ENCODE measurements at regions not wholly inside any gene's neighbourhood (a gene's known extent, or its start where the extent isn't known, plus 50 kb on each side); places are given as distances from the start of the nearest gene placed in this dataset.
"Not testable (repeated sequence)": the region's sequence is repeated elsewhere in the genome, so short reads cannot be mapped to it uniquely, and the experiment has no call there.

DNA sequence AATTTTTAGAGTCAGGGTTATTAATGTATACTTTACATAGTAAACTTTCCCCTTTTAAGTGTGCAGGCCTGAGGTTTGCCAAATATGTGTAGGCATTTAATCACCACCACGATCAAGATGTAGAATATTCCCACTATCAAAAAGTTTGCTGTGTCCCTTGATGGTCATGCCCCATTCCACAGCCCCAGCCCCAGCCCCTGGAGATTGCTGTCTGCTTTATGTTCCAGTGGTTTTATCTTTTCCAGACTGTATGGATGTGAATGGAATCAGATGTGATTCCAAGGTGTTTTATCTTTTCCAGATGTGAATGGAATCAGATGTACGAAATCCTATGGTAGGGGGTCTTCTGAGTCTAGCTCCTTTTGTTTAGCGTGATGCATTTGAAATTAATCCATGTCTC, 93.1 kb upstream of the B3GAT1 start:
- no peak for DNase-seq

DNA sequence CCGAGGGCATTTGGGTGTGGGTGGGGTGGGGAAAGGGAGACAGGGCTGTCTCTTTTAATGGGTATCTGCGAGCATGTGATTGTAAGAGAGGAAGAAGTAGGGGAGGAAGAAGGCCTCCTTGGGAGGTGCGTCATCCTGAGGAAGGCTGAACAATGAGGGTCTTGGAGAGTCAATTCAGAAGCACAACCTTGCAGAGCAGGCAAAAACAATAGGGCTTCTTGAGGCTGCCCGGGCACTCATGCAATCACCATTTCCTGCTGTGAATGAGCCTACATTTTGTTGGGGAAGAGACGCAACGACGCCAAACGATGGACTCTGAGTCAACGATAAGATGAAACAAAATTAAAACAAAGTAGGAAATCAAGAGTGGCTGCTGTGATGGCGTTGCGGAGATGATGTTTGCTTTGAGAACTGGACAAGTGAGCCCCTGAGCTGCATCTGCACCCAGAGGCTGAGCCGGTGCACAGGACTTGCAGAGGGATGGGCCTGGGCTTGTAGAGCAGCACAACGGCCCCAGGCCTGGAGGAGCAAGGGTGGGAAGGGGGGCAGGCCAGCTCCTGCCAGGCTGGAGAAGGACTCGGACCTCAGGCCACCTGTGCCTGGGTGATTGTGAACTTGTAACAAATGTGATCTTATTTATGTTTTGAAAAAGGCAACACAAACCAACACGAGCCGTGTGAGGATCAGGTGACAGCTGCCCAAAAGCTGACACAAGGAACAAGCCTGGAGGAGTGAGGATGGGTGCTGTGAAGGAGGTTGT, 92.3 kb upstream of the B3GAT1 start:
- DNase-seq: no peak

GRCh38 chr11:134503596-134503995, 91.6 kb upstream of the B3GAT1 start:
- DNase-seq: no peak

DNA sequence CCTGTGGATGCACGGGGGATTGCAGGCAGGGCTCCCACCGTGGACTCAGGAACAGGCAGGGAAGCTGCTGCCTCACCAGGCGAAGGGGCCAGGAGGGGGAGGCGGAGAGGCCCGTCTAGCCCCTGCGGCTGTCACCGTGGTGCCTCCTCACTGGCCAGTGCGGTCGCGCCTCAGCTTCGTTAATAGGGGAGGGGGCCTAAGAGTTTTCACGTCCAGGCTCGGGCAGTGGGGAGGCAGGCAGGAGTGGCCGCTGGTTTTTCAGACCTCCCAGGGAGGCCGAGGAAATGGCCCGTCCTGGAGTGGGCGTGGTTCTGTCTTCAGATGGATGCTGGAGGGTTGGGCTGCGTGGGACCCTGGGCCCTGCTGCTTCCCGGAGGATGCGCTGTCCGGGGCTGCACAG, 91.1 kb upstream of the B3GAT1 start:
- no peak for DNase-seq

- DNase-seq: no peak
Observed at GRCh38 chr11:134502153-134502550, 90.1 kb upstream of the B3GAT1 start.

DNA sequence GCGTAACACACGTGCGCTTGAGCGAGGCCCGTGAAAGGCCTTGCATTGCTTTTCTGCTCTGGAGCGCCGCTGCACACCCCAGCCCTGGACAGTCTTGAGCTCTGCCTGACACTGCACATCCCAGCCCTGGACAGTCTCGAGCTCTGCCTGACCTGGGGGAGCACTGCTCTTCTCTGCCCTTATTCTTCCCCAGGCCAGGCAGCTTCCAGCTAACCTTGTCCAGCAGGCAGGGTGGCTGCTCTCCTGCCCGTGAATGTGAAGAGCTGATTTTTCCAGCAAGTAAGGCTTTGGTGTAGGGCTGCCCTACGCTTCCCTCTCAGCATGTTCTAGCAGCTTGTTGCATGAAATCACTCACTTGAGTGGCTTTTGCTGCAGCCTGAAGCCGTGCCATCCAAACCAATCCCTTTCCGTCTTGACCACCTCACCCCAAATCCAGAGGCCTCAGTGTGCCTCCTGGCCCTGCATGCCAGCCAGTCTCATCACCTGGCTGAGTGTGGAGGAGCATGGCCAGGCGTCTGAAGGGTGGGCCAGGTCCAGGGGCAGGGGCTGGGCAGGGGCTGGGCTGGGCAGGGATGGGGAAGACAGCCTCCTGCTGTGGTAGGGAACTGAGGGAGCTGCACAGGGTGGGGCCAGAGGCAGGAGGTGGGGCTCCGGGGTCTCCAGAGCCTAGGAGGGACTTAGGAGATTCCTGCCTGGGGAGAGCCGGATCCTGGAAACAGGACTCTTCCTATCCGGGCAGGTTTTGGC, 89.5 kb upstream of the B3GAT1 start:
- no peak for DNase-seq

- no peak for DNase-seq
Observed at GRCh38 chr11:134500621-134501020, 88.6 kb upstream of the B3GAT1 start.

DNA sequence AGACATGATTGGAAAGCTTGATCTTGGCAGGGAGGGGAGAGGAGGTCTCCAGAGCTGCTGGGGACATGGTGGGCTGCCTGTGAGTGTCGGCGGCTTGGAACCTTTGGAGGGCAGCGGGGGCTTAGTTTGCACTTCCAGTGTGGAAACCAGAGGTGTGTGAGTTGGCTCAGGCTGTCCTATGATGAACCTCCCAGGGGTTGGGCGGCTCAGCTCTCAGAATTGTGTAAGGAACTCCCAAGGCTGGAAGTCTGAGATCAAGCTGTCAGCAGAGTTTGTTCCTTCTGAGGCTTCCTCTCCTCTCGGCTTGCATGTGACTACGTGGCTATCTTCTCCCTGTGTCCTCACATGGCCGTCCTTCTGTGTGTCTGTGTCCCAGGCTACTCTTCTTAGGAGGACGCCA, 87.9 kb upstream of the B3GAT1 start:
- no peak for DNase-seq

DNA sequence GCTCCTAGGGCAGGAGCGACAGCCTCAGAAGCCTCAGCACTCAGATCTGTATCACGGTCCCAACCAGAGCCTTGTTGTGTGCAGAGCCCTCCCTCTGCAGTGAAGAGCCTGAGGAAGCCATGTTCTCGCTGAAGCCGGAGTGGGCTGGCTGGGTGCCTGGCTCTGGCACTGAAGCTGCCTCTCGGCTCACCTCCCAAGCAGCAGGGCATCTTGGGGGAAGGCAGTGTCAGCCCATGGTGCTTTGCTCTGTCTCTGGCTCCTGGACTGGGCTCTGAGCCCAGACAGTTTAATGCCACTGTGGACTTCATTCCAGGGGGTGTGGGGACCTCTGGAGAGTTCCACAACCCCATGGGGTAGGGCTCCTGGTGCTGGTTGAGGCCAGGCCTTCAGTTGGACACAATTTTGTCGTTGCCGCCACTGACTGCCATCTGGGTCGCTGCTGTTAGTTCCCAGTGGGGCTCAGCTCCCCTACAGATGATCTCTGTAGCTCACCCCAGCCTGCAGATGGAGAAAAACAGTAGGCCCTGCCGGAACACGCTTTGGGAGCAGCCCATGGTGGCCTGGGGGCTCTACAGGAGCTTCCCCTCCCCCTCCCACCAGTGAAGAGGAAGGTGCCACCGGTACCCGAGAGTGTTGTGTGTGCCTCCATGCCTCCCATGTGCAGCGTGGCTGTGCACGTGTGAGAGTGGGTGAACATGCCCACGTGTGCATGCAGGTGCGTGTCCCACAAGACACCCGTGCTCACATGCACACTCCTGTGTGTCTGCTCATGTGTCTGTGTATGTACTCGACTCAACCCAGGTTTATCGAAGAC, 86.5 kb upstream of the B3GAT1 start:
- no peak for DNase-seq

DNA sequence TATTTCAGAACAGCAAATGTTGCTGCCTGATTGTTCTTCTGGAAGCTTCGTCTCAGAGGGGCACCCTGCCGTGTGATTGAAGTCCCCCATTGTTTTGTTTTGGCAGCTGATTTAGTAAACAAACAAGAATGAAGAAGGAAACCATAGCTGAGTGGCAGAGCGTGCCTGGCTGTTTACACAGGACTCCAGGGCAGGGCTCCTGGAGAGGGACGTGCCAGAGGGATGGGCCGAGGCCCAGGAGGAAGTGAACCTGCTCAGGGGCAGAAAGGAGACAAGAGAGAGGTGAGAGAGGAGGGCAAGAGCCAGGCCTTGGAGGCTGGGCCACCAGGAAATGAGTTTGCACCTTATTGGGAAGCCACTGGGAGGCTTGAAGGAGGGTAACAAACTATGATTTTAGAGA, 85.5 kb upstream of the B3GAT1 start:
- DNase-seq: no peak

DNA sequence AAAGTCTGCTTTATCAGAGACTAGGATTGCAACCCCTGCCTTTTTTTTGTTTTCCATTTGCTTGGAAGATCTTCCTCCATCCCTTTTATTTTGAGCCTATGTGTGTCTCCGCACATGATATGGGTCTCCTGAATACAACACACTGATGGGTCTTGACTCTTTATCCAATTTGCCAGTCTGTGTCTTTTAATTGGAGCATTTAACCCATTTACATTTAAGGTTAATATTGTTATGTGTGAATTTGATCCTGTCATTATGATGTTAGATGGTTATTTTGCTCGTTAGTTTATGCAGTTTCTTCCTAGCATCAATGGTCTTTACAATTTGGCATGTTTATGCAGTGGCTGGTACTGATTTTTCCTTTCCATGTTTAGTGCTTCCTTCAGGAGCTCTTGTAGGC, 84.0 kb upstream of the B3GAT1 start:
- DNase-seq: not testable (repeated sequence)

- not testable (repeated sequence) for DNase-seq
Observed at GRCh38 chr11:134494395-134494794, 82.4 kb upstream of the B3GAT1 start.

GRCh38 chr11:134492411-134492810, 80.4 kb upstream of the B3GAT1 start:
- not testable (repeated sequence) for DNase-seq

DNA sequence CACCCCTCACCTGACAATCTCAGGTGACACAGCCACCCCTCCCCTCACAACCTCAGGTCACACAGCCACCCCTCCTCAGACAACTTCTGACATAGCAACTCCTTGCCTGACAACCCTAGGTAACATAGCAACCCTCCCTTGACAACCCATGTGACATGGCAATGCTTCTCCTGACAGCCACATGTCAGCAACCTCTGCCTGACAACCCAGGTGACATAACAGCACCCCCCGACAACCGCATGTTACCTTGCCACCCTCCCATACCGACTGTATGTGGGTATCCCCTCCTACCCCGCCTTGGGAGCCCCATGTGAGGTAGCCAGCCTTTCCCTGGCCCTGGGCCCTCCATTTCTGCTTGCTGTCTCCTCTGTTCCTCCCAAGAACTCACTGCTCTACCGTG, 77.7 kb upstream of the B3GAT1 start:
- DNase-seq: no peak

DNA sequence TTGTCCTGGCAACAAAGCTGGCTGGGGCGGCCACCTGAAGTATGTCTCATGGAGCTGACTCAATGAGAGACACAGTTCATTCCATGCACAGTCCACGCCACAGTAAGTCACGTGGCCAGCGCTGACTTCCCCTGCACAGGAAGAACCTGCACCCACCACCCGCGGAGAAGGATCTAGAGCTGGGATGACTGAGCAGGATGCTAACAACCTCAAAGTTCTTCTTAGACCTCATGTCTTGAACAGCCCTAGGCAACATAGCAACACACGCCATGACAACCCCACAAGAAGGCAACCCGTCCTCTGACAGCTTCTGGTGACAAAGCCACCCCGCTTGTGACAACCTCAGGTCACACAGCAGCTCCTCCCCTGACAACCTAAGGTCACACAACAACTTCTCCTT, 76.9 kb upstream of the B3GAT1 start:
- no peak for DNase-seq

- DNase-seq: no peak
Observed at GRCh38 chr11:134488512-134488911, 76.5 kb upstream of the B3GAT1 start.

GRCh38 chr11:134487696-134488095, 75.7 kb upstream of the B3GAT1 start:
- DNase-seq: no peak

DNA sequence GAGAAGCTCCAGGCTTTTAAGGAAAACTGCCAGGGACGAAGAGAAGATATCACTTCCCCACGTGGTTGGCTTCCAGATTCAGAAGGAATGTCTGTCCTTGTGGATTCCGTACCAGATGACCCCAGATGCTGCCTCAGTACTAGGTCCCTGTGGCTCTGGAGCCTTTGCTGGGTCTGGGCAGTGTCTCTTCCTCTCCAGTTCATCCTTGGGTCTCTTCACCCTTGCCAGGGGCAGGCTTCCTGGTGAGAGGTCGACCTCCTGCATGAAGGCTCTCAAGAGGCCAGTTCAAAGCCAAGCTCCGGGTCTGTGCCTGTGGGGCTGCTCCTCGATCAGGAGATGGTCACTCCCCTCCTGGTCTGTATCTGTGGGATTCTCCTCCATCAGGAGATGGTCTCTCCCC, 74.7 kb upstream of the B3GAT1 start:
- DNase-seq: no peak

- DNase-seq: no peak
Observed at GRCh38 chr11:134486106-134486505, 74.1 kb upstream of the B3GAT1 start.

DNA sequence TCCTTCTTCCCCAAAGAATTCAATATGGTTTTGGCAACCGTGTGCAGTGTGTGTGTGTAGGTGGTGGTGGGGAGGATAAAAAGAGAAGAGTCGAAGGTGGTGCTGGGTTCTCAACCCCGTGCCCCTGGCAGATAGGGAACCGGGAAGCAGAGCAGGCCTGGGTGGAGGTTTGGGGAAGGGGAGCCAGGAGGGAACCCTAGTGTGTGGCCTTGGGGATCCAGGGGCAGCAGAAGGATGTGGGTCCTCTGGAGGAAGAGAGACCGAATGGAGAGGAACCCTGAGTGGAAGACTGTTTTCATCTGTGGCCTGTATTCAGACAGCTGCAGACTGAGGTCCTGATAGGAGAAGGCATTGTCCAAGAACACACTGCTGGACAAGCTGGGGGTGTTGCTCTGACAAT, 73.3 kb upstream of the B3GAT1 start:
- DNase-seq: no peak

DNA sequence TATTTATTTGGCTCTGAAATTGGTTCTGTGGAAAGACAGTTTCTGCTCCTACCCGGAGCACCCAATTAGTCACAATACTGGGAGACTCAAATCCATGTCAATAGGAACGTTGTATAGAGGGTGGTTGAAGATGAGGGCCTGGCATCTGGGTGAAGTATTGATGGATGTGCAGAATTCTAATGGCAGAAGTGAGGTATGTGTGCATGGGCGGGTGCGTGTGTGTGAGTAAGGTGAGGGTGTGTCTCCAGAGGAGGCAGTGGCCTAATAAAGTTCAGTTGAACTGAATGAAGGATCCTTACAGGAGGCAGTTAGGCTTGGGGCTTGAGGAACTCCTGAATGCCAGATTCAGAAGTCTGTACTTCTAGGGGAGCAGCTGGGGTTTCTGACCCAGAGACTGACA, 71.8 kb upstream of the B3GAT1 start:
- DNase-seq: no peak

GRCh38 chr11:134483291-134483690, 71.2 kb upstream of the B3GAT1 start:
- no peak for DNase-seq

- DNase-seq: no peak
Observed at GRCh38 chr11:134482865-134483264, 70.8 kb upstream of the B3GAT1 start.
